Duodenal mucosa (tissue), 2 donors: ENCODE measurements at regions not wholly inside any gene's neighbourhood (a gene's known extent, or its start where the extent isn't known, plus 50 kb on each side); places are given as distances from the start of the nearest gene placed in this dataset.
"Not testable (repeated sequence)": the region's sequence is repeated elsewhere in the genome, so short reads cannot be mapped to it uniquely, and the experiment has no call there.

Experiments used
- H3K27ac ChIP-seq: one replicate; pipeline ENCODE4 v1.7.0; 2013; ENCODE audit warnings: low read depth, low read length
- H3K27me3 ChIP-seq, 2 donors: one replicate each; pipeline ENCODE4 v1.7.0; 2013; ENCODE audit warnings: low read length in 2 of 2, control low read depth in 1 of 2; ENCODE audit not compliant: insufficient read depth in 2 of 2, control insufficient read depth in 1 of 2
- H3K36me3 ChIP-seq, 2 donors: one replicate each; pipeline ENCODE4 v1.7.0; 2013; ENCODE audit warnings: low read length in 2 of 2, control low read depth in 1 of 2; ENCODE audit not compliant: insufficient read depth in 2 of 2, control insufficient read depth in 1 of 2
- H3K4me1 ChIP-seq, 2 donors: one replicate each; pipeline ENCODE4 v1.7.0; 2013; ENCODE audit warnings: low read length in 2 of 2, control low read depth in 1 of 2; ENCODE audit not compliant: insufficient read depth in 2 of 2, control insufficient read depth in 1 of 2
- H3K4me3 ChIP-seq, 2 donors: one replicate each; pipeline ENCODE4 v1.7.0; 2013; ENCODE audit warnings: low read length in 2 of 2, low read depth in 1 of 2
- H3K9ac ChIP-seq, 2 donors: one replicate each; pipeline ENCODE4 v1.7.0; 2013; ENCODE audit warnings: low read length in 2 of 2, low read depth in 1 of 2
- H3K9me3 ChIP-seq, 2 donors: one replicate each; pipeline ENCODE4 v1.7.0; 2013; ENCODE audit warnings: low read length in 2 of 2, control low read depth in 1 of 2; ENCODE audit not compliant: control insufficient read depth in 1 of 2

- no peaks in the 10 kb centered on the region for H3K36me3 ChIP-seq
- H3K27me3 ChIP-seq, result no peaks in the 10 kb centered on the region
- H3K4me3 ChIP-seq, result no peak overlapping the region
- no peaks in the 10 kb centered on the region for H3K9me3 ChIP-seq
- H3K27ac ChIP-seq, result no peak overlapping the region
- H3K4me1 ChIP-seq, result no peaks in the 10 kb centered on the region
- no peak overlapping the region for H3K9ac ChIP-seq
These were observed 448.6 kb upstream of the CBLB start for GRCh38 chr3:106317141-106318055.

GRCh38 chr3:106321438-106321837 lies 452.6 kb upstream of the CBLB start:
- H3K9ac ChIP-seq, H3K27me3 ChIP-seq, H3K27ac ChIP-seq, H3K36me3 ChIP-seq, H3K4me3 ChIP-seq, H3K4me1 ChIP-seq: not testable (repeated sequence)
- H3K9me3 ChIP-seq, result peaks cover 5 to 17% of the 10 kb centered on the region in 2 donors

GRCh38 chr3:106323586-106323985 lies 454.8 kb upstream of the CBLB start:
- Histone ChIP-seq H3K9me3 (peaks cover 5 to 17% of the 10 kb centered on the region in 2 donors), H3K36me3 (no peaks in the 10 kb centered on the region), H3K4me1 (no peaks in the 10 kb centered on the region), H3K4me3 (no peak overlapping the region), H3K9ac (no peak overlapping the region), H3K27ac (no peak overlapping the region), H3K27me3 (no peaks in the 10 kb centered on the region)

- Histone ChIP-seq H3K9me3 (peaks cover 5 to 17% of the 10 kb centered on the region in 2 donors), H3K9ac (no peak overlapping the region), H3K4me3 (no peak overlapping the region), H3K36me3 (no peaks in the 10 kb centered on the region), H3K27ac (no peak overlapping the region), H3K27me3 (no peaks in the 10 kb centered on the region), H3K4me1 (no peaks in the 10 kb centered on the region)
These were observed 458.3 kb upstream of the CBLB start for GRCh38 chr3:106326941-106327695.

GRCh38 chr3:106327696-106328025 lies 458.8 kb upstream of the CBLB start:
- Histone ChIP-seq H3K9me3 (peaks cover 5 to 17% of the 10 kb centered on the region in 2 donors), H3K36me3 (no peaks in the 10 kb centered on the region), H3K27ac (no peak overlapping the region), H3K27me3 (no peaks in the 10 kb centered on the region), H3K4me1 (no peaks in the 10 kb centered on the region), H3K9ac (no peak overlapping the region), H3K4me3 (no peak overlapping the region)

- Histone ChIP-seq H3K9me3 (peaks cover 5 to 17% of the 10 kb centered on the region in 2 donors), H3K36me3 (no peaks in the 10 kb centered on the region), H3K4me3 (no peak overlapping the region), H3K4me1 (no peaks in the 10 kb centered on the region), H3K27me3 (no peaks in the 10 kb centered on the region), H3K27ac (no peak overlapping the region), H3K9ac (no peak overlapping the region)
These were observed 459.4 kb upstream of the CBLB start for GRCh38 chr3:106328224-106328623.

- H3K4me1 ChIP-seq, result no peaks in the 10 kb centered on the region
- no peak overlapping the region for H3K4me3 ChIP-seq
- no peak overlapping the region for H3K27ac ChIP-seq
- no peaks in the 10 kb centered on the region for H3K27me3 ChIP-seq
- H3K9me3 ChIP-seq, result peaks cover 0 to 8% of the 10 kb centered on the region in 2 donors
- H3K9ac ChIP-seq, result no peak overlapping the region
- no peaks in the 10 kb centered on the region for H3K36me3 ChIP-seq
These were observed 460.7 kb upstream of the CBLB start for GRCh38 chr3:106329521-106329920.

GRCh38 chr3:106331636-106332035 lies 462.8 kb upstream of the CBLB start:
- Histone ChIP-seq H3K9ac (no peak overlapping the region), H3K27ac (no peak overlapping the region), H3K36me3 (no peaks in the 10 kb centered on the region), H3K27me3 (no peaks in the 10 kb centered on the region), H3K4me3 (no peak overlapping the region), H3K4me1 (no peaks in the 10 kb centered on the region), H3K9me3 (no peaks in the 10 kb centered on the region)

GRCh38 chr3:106332129-106332528 lies 463.3 kb upstream of the CBLB start:
- no peak overlapping the region for H3K9ac ChIP-seq
- no peaks in the 10 kb centered on the region for H3K27me3 ChIP-seq
- no peaks in the 10 kb centered on the region for H3K4me1 ChIP-seq
- no peak overlapping the region for H3K27ac ChIP-seq
- H3K9me3 ChIP-seq, result no peaks in the 10 kb centered on the region
- no peak overlapping the region for H3K4me3 ChIP-seq
- no peaks in the 10 kb centered on the region for H3K36me3 ChIP-seq

- Histone ChIP-seq H3K27me3 (no peaks in the 10 kb centered on the region), H3K9ac (no peak overlapping the region), H3K4me1 (no peaks in the 10 kb centered on the region)
These were observed 464.1 kb upstream of the CBLB start for GRCh38 chr3:106332884-106333283.

More at GRCh38 chr3:106332884-106333283, 464.1 kb upstream of the CBLB start:
- no peaks in the 10 kb centered on the region for H3K9me3 ChIP-seq
- no peaks in the 10 kb centered on the region for H3K36me3 ChIP-seq
- no peak overlapping the region for H3K4me3 ChIP-seq
- no peak overlapping the region for H3K27ac ChIP-seq
